HG03342 (cell line): ENCODE measurements at regions not wholly inside any gene's neighbourhood (a gene's known extent, or its start where the extent isn't known, plus 50 kb on each side); places are given as distances from the start of the nearest gene placed in this dataset.
A peak's percentile ranks its signal among the peaks of the same experiment; 100 is the strongest.

Experiments used
- ATAC-seq: cut with Tn5 transposase; IDR thresholded peaks from one replicate; pipeline ENCODE4 v1.9.1; 2021; ENCODE audit warnings: mild to moderate bottlenecking, moderate library complexity; ENCODE audit not compliant: unreplicated experiment

DNA sequence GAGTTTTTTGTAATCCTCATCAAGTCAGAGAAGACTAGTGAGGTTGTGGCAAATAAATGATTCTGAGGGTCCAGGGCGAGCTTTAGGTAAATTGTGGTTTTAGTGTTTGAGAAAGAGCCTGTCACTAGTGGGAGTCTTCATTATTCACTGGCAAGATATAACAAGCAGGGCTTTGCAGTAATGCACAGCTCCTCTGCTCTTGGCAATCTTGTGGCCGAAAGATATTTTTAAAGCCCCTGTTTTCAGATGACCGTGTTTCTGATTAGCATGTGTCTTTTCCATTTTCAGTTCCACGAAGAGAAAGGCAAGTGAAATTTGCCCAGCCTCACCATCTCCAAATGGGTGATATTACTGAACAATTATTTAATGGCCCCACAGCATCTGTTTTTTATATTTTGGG lies 154.0 kb upstream of the BCL6 start:
- no peak for ATAC-seq

DNA sequence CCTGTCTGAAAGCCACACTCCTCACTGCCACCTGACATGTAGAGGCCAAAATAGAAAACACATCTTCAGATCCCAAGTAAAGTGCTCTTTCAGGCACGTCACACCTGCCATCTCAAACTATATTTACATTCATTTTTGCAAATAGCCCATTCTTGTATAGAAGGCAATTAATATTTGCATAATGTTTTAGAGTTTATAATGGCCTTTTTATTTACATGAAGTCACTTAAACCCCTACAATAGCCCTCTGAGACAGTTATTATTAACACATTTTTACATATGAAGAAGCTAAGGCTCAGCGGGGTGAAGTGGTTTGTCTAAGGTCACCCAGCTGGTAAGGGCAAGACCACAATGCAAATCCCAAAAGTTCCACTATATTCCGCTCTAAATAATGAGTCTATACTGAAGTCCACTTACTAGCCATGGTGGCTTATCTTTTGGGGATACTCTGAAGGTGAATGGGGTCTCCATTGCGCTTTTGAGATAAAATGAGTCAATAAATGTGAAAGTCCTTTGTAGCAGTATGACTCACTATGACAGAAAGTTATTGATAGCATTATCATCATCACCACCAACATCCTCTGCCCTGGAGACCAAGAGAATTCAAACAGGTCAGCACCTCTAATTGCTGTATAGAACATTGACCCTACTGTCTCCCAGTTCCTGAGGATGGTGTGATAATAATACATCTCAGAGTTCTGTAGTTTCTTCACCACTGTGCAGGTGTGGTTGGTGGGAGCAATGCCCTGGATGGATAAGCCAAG lies 155.9 kb upstream of the BCL6 start:
- ATAC-seq, result no peak

DNA sequence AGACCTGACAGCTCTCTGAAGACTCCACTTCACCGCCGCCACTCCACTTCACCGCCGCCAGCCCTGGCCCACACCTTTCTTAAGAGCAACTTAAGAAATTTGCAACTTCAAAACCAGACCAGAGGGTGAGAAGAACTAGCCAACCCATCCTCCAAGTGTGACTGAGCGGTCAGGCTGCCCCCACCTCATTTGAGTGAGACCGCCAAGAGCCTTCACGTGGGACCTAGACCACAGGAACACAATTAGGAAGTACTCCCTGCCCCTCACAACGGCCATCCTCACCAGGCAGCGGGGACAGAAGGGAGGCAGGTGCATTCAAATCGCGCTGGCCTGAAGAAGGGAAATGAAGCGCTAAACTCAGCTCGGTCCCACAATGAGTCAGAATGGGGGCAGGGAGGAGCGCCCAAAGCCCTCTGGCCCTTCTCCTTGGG lies 156.8 kb upstream of the BCL6 start:
- ATAC-seq, result peak; percentile 66

DNA sequence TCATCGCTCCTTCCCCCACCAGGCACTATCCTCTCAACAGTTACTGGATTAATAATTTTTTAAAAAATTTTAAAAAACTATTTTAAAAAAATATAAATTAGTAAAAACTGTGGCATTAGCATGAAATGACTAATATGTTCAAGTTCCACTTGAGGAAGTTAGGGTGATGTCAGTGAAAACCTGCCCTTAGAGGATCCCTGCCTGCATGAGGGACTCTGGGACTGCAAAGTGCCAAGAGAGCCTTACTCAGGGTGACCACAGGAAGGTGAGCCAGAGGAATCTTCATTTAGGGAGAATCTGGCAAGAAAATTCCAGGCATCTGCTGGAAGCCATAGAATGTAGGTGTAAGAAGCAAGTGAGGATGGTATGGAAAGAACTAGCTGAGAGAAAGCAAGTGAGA lies 157.7 kb upstream of the BCL6 start:
- ATAC-seq, result no peak

DNA sequence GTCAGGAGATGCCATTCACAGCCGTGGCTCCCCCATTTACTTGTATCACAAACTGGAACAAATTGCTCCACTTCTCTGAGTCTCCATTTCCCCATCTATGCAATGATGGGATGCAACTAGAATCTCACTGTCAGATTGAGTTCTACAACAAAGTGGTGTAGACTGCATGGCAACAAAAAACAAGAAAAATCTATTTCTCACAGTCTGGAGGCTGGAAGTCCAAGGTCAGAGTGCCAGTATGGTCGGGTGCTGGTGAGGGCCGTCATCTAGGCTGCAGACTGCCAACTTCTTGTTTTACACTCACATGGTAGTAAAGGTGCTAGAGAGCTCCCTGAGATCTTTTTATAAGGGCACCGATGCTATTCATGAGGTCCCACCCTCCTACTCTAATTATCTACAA lies 158.4 kb upstream of the BCL6 start:
- no peak for ATAC-seq

DNA sequence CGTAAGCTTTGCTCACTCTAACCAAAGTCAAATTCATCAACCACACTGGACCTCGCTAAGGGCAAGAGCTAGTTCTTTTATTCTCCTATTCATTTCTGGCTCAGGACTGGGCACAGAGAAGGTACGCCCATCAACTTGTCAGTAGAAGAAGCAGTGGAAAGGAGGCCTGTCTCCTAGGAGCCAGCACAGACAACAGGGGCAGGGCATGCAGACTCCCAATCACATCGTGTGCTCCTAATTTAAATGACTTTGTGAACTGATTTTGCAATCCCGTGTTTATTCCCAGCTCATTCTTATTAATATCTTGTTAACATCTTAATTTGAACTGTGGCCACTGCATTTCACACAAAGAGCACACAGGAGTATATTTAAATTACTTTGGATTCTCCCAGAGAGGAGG lies 161.1 kb upstream of the BCL6 start:
- ATAC-seq, result no peak

DNA sequence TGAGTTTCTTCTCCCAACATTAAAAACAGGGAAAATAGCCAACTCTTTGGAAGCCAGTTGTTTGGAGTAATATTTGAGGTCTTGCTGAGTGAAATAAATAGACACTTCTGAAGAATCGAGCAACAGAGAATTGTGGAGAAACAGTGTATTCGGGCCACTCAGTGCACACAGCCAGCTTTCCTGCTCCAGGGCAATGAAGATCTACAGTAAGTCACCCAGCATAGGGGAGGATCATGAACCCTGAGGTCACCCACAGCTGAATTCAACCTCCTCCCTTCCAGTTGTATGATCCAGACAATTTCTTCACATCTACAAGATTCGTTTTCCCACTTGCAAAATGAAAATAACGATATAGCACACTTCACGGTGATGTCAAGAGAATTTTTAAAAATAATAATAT lies 161.7 kb upstream of the BCL6 start:
- no peak for ATAC-seq

DNA sequence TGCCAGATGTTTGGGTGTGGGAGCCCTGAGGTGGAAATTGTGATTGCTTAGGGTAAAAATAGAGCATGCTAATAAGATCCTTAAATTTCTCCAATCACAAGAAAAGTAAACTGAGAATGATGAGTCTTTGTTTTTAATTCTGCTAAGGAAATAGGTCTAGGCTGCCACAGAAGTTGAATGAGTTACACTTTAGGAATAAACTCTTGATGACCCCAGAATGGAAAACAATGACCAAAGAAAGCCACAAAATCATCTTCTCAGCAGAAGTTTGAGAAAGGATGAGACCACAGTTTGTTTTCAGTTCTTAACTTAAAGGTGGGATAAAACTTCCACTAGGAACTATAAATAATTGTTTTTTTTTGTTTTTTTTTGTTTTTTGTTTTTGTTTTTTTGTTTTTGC lies 164.6 kb upstream of the BCL6 start:
- no peak for ATAC-seq

DNA sequence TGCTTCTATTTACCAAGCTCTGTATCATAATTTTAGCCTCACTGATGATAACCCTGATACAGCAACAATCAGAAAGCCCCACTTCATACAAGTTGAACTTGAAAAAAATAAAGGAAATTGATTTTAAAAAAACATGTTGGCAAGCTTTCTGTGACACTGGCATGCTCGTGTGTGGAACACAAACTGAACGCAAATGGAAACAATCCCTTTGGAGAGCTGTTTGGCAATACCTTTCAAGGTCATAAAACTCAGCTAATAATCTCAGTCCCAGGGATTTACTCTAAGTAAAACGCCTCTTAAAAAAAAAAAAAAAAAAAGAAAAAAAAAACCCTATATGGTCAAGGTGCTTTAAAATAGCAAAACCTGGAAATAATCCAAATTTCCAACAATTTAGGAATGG lies 166.7 kb upstream of the BCL6 start:
- no peak for ATAC-seq

DNA sequence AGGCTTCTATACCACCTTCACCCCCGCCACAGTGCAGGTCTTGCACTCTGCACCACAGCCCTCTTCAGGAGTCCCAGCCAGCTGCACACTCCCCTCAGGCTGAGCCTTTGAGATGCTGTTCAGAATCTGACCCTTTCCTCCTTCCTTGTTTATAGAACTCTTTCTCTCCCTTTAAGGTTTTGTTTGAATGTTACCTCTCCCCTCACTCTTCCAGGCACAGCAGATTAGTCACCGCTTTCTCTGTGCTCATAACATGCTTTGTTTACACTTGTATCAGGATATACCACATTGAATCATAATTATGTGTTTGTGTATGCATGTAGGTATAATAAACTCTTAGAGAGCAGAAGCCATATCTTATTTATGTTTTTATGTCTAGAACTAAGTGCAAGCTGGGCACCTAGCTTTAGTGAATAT lies 168.4 kb upstream of the BCL6 start:
- ATAC-seq, result no peak

DNA sequence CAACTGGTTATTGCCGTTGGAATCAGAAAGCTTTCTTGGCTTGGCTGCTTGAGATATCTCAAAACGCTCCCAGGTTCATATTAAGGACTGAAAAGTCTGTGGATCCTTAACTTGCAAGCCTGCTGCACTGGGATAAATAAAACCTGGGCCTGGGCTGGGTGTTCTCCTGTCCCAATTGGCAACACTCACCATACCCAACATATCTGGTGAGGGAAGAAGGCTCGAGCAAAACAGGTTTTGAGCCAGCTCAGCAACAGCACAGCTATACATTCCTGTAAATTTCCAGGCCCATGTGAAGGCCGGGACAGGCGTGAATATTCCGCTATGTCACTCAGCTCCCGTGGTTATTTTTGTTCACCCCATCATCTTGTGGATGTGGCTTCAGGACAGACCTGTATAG lies 169.0 kb upstream of the BCL6 start:
- no peak for ATAC-seq

DNA sequence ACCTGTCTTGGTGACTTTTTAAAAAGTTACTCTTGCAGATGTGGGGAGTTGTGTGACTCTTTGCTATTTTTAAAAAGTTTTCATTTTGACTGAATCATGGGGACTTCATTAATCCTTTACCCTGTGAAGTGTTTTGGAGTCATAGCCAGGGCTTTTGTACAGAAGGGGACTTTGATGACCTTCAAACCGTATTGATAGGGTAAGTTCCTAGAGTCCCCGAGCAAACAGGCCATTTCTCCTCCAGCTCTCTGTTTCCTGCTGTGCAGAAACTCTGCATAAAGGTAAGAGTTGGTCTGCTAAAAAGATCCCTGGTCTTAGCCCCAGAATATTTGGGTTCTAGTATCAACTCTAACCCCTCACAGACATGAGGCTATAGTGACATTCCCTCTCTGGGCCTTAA lies 170.8 kb upstream of the BCL6 start:
- no peak for ATAC-seq

DNA sequence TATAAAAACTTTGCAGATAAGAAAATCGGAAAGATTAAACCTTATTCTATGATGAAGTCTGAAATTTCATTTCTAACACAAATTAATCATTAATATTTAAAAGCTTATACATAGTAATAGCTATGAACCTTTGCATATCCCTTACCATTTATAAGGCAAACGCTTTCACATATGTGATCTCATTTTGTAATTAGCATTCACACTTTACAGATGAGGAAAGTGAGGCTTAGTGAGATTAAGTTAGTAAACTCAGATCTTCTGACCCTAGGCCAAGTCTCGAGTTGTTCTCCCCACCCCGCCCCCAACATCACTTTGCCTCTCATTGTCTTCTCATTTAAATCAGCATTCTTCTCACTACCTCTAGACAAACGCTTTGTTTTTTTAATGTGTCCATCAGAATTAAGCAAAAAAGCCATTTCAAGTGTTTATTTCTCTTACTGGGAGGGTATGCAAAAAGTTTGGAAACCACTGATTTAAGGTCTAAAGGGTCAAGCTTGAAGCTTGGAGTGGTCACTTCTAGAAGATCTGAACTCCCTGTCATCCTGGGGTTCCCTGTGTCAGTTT lies 172.9 kb upstream of the BCL6 start:
- no peak for ATAC-seq

DNA sequence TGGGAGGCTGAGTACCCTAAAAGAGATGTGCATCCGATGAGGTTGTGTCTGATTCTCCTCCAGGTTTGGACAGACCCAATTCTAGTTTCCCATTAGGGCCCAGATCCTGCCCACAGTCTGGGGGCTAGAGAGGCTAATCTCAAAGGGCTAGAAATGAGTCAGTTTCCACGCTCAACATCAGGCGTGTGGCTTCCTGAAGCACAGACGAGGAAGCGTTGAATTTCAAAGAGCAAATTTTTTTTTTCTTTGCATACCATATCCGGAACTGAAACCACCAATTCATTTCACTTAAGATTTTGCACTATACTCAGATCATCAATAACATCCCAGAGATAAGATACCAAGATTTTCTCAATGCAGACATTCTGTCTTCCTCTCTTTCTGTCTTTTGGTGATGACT lies 173.8 kb upstream of the BCL6 start:
- ATAC-seq, result peak; percentile 88

DNA sequence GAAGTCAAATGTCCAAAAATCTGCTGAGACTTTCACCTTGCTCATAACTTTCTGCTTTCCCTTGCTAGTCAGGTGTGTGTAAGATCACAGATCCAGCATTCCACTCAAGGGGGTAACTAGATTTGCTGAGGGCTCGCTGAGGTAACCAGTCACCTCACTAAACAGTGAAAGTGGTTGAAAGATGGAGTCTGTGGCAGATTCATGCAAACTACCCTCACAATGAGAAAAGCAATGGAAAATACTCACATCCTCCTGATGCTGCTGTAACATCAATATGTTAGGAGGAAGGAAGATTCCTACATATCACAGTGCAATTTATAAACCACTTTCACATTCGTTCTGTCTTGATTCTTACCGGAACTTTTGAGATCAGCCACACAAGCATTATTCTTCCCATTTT lies 174.3 kb upstream of the BCL6 start:
- ATAC-seq, result peak; percentile 44

DNA sequence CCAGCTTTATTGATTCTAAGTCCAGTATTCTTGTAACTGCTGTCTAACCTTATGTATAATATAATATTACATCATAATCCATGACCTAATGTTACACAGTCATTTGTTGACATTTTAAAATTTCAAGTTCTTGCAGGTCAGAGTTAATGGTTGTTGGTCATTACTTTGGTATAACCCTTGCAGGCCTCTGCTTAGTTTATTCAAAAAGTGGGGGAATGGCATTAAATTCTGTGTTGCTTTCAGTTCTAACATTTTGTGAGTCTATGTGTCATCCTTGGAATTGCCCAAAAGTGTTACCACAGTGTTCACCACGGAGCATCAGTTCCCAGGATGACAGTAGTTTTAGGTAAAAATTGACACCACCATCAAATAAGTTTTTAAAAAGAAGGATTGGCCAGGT lies 174.8 kb upstream of the BCL6 start:
- peak; percentile 6 for ATAC-seq

DNA sequence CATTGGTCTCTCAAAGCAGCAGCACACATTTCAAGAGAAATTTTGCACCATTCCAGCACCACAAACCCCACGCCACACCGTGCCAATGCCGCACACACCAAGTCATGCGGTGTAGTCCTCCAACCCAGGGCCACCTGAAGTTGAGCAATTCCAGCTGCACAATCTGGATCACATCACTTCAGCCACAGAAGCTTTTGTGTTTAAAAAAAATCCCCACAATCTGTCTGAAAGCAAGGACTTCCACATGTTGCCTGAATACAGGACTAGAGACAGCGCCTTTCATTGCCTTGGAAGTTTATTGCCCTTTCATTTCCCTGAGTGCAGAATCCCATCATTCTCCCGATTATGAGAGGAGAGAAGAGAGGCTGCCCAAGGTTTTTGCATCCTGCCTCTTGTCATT lies 175.6 kb upstream of the BCL6 start:
- ATAC-seq, result no peak

DNA sequence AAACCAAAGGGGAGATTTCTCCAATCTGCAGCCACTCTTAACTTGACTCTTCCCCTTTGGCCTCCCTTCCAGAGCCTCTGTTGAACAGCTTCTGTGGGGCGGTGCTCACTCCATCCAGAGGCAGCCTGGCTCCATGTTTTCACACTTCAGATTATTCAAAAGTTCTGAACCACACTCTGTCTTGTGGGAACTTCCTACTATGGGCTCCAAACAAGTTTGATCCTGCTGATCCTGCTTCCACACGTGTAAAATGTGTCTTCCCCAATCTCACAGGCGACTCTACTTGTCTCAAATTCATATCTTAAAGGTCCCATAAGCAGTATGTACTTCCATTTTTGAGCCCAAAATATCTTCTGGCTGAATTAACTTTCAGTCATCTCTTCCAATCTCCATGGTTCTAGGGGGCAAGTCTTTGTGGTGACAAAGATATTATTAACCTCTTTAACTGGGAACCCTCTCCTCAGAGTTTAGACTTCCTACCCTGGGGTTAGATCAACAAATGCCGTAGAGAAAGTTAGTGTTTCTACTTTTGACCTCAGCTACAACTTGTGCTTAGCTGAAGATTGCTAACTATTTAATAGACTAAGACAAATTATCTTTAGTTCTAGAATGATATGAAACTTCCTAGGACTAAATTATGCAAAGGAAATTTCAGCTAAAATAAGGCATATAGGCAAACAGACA lies 176.3 kb upstream of the BCL6 start:
- no peak for ATAC-seq

DNA sequence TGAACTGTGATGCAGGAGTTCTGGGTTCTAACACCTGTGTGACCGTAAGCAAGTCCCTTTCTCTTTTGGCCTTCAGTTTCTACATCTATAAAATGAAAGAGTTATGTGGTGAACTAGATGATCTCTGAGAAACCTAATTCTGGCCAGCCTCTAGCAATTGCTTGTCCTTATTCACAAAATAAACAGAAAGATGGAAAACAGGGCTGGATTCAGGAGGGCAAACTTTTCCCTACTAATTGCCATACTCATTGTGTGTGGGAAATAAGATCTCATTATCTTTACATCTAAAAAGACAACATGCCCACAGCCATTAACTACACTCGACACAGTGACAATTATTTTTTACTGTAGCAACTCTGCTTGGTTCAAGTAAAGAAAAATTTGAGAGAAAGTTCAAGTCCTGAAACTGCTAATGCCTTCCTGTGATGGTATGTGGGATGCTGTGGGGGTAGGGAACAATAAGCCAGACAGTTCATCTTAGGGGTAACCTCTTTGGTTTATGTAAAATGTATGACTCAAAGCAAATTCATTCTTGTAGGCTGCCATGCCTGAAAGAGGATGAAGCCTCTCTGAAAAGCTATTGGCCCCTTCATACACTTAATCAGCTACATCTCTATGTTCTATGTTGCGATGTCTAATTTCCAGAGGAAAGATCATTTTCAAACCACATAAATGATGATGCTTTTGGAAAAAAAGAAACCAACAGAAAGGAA lies 177.6 kb upstream of the BCL6 start:
- no peak for ATAC-seq

DNA sequence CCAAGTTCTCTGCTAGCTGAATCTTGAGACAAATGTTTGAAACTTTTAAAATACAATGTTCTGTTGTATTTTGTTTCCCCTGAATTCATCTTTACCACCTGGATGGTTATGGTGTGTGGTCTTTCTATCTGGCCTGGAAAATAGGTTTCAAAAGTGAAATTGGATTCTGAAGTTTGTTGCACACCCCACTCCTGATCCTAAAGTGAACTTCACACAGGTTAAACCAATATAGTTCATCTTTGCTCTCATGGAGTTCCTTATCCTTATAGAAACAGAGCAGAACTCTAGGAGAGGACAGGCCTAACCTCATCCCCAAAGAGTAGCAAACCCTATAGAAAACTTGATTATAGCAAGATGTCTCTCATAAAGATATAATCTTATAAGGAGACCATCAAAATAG lies 179.4 kb upstream of the BCL6 start:
- no peak for ATAC-seq

DNA sequence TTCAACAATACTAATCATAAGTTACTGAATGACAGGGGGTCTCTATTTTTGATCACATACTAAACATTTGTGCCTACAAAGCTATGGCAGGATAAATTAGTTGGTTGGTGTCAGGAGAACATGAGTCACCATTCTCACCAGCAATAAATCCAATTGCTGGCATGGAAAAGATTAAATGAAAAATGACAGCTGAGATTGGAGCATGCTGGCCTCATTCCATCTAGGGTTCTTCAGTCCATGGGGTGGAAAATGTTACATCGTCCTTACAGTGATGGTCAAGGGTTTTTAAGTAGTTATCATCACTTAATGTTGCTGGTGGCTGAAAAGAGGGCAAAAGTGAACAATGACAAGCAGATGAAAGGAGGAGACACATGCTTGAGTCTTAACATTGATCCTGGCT lies 180.1 kb upstream of the BCL6 start:
- ATAC-seq, result no peak

DNA sequence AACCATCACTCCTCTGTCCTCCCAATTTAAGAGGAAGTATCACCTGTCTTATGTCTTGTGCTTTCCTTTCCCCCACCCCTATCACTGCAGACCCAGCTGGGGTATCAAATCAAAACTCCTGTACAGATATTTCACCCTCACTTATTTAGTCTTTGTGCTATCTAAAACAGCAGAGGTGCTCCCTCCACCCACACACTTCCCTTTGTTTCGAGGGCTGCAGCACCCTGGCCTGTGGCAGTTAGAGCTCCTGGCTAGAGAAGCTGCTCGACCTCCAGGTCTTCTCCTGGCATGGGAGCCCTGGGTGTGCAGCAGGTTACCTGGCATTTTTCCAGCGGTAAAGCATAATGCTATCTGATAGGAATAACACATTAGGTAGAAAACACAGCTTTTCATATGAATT lies 181.4 kb upstream of the BCL6 start:
- ATAC-seq, result no peak
